ENCODE measurements at regions not wholly inside any gene's neighbourhood (a gene's known extent, or its start where the extent isn't known, plus 50 kb on each side); places are given as distances from the start of the nearest gene placed in this dataset.
"Not testable (repeated sequence)": the region's sequence is repeated elsewhere in the genome, so short reads cannot be mapped to it uniquely, and the experiment has no call there.

- DNase-seq: no peak
Measured at GRCh38 chr5:135110785-135111596, 77.0 kb upstream of the PITX1 start.

DNA sequence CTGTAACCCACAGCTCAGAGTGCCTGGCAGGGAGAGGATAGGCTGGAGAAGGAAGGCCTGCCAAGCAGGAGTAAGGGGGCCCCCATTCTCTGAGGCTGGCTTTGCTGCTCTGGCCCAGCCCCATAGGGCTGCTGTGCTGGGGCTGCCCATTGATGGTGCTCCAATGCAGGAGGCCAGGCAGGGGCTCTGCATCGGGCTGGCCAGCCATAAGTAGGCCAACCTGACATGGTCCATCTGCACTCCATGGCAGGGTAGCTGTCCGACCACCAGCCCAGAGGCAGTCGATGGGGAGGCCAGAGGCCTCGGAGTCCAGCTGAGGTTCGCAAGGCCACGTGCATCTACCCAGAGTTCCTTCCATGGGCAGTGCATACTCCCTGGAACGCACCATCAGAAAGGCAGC is 75.0 kb upstream of the PITX1 start:
- DNase-seq: no peak

DNA sequence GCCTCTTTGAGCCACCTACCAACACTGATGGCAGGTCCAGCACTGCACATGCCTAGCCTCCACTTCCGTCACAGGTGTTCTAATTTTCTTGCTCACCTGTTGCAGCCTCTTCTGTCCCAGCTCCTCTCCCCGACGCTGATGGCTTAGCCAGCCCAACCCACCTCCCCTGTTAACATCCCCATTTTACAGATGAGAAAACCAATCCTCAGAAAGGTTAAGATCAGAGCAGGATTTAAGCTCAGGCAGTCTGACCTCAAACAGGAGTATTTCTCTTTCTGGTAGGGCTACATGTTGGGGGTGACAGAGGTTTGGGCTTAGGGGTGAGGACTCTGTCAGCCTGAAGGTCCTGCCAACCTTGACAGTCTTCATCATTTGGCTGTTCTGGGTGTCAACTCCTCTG is 74.5 kb upstream of the PITX1 start:
- no peak for DNase-seq

- DNase-seq: no peak
Measured at GRCh38 chr5:135107986-135108385, 74.0 kb upstream of the PITX1 start.

GRCh38 chr5:135106610-135107471 is 72.8 kb upstream of the PITX1 start:
- no peak for DNase-seq

DNA sequence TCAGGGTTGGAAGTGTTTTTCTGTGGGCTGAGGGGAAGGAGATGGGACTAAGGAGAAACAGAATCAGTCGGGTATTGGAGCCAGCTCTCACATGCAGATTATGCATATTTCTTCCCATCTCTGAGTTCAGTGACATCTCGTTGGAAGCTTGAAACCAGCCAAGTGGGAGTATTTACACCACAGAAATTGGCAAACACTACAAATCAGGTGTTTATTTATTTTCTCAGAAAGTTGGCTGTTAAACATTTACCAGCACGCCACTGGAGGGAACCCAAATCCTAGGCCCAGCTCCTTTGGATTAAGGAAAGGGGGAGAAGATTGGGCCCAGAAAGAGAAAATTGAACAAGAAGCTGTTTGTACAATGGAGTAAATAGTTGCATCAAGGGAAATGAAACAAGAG is 72.1 kb upstream of the PITX1 start:
- no peak for DNase-seq

- DNase-seq: no peak
Measured at GRCh38 chr5:135105105-135105484, 71.1 kb upstream of the PITX1 start.

DNA sequence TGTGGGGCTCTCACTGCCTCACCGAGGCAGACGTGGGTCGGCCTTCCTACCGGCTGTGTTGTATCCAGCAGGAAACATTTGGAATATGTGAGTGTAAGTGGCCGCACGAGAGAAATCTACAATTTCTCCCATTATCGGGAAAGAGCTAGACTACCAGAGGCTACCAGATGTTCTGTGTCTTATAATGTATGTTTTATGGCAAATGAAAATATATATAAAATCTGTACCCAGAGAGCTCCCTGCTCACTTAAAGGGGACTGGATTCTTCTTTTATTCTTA is 69.5 kb upstream of the PITX1 start:
- DNase-seq: no peak

- no peak for DNase-seq
Measured at GRCh38 chr5:135102716-135103574, 68.9 kb upstream of the PITX1 start.

- no peak for DNase-seq
Measured at GRCh38 chr5:135100431-135100830, 66.4 kb upstream of the PITX1 start.

DNA sequence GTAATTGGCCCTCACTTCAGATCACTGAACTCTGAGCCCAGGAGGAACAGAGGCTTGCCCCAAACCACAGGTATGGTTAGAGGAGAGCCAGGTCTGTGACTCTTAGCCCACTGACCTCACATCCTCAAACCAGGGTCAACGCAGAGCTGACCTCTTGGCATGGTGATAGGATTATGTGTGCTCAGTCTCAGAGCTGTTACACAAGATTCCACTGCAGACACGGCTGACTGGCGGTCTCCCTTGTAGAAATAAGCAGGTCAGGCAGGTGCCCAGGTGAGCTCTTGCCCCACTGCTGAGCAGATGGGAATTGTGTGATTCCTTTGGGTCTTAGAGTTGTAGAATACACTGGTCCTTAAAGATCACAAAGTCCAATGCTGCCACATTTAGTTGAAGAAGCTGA is 66.0 kb upstream of the PITX1 start:
- no peak for DNase-seq

DNA sequence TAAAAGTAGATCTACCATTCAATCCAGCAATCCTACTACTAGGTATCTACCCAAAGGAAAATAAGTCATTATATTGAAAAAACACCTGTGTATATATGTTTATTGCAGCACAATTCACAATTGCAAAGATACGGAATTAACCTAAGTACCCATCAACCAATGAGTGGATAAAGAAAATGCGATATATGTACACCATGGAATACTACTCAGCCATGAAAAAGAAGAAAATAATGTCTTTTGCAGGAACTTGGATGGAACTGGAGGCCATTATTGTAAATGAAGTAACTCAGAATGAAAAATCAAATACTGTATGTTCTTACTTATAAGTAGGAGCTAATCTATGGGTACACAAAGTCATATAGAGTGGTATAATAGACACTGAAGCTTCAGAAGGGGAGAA is 63.4 kb upstream of the PITX1 start:
- DNase-seq: no peak

DNA sequence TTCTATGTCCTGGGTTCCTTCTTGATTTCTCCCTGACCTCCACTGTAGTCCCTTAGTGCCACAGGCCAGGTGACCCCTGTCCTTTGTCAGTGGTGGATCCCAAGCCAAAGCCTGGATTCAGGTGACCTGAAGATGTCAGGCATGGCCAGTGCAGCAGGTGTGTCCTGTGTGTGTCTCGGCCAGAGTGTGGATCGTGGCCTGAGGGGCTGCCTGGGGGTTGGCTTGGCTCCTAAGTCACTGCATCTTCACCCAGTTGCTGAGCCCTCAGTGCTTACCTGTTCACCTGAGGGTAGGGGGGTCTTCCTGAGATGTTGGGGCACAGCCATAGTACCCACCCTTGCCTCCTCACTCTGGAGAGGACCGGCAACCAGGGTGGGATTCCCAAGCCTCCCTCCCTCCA is 61.8 kb upstream of the PITX1 start:
- no peak for DNase-seq

DNA sequence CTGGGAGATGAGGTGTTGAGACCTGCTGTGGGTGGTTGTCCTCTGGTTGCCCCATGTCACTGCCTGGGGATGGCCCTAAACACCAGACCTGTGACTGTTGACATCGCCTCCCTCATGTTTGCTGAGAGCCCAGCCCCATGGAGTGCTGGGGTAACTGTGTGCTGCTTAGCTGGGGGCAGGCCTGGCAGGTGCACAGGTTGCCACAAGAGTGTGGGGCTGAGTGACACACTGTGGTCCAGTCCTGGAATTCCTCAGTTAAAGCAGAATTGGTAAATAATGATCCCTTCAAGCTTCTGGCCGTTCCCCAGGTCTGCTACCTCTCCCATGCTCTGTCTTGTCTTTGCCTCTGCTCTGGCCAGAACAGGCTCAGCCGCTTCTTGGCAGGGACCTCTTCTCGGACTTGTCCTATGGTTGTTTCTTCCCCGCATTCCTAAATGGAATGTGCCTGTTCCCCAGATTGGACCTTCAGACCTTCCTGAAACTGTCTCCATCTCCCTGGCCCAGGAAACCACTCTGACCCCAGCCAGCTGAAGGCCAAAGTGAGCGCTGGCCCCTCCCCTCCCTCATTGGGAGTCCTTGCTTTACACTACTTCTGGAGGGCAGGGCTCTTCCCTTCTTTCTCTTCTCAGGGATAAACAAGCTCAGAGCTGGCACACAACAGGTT is 61.2 kb upstream of the PITX1 start:
- DNase-seq: no peak

DNA sequence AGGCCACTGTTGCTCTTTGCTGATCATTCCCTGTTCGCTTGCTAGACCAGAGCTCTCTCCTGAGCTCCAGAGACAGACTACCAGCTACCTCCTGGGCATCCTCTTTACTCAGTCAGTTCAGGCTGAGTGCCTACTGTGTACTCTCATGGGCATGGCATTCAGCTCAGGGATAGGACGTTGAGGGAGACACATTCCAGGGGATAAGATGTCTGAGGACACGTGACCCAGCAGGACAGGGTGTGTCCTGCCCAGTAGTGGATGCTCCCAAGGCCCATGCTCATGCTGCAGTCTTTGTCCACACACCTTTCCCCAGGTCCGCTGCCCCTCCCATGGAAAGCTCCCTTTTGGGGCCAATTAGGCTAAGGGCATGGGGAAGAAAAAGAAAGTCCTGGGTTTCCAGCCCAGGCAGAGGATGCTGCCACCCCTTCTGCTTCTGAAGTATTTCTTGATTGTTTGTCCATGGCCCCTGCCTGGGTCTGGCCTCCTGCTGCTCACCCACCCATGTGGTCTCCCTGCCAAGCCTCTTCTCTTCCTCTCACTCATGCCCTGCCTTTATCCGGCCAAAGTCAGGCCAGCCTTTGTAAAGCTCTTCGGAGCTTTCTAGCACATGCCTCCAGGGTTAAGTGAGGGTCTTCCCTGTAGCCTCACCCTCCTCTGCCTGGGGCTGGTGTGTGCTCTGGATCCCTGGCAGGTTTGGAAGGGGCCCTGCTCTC is 60.5 kb upstream of the PITX1 start:
- no peak for DNase-seq

DNA sequence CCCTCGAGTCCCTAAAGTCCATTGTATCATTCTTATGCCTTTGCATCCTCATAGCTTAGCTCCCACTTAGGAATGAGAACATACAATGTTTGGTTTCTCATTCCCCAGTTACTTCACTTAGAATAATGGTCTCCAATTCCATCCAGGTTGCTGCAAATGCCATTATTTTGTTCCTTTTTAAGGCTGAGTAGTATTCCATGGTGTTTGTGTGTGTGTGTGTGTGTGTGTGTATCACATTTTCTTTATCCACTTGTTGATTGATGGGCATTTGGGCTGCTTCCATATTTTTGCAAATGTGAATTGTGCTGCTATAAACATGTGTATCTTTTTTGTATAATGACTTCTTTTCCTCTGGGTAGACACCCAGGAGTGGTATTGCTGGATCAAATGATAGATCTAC is 59.5 kb upstream of the PITX1 start:
- DNase-seq: not testable (repeated sequence)

- no peak for DNase-seq
Measured at GRCh38 chr5:135092476-135092875, 58.4 kb upstream of the PITX1 start.

GRCh38 chr5:135091286-135091685 is 57.3 kb upstream of the PITX1 start:
- no peak for DNase-seq

DNA sequence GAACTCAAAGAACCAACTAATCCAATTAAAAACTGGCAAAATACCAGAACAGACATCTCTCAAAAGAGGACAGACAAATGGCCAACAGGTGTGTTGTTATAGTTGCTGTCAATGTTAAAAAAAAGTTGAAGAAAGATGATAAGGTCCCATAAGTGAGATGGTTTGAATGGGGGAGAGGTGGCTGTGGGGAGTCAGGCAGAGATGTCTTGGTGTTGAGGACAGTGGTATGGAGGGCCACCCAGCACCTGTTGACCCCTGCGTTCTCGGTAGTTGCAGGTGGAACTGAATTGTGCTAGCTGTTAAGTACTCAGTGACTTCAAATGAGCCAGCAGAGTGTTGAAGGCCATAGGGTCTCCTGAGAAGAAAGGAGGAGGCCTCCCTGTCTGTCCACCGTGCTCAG is 55.9 kb upstream of the PITX1 start:
- no peak for DNase-seq

- DNase-seq: no peak
Measured at GRCh38 chr5:135088911-135089310, 54.9 kb upstream of the PITX1 start.

DNA sequence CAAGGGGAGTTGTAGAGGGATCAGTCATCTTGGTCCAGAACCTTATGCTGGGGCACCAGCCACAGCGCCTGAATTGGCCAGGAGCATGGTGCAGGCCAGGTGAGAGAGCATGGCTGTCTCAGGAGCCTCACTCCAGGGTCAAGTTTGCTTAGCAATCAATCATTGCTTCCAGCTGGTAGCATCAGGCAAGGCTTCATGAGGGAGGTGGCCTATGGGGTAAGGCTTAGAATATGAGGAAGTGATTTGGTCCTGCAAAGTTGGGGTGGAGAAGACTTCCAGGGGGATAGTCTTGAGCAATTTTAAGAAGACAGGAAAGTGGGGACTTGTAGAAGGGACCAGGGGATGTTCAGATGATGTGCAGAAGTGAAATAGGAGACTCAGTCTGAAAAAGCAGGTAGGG is 53.9 kb upstream of the PITX1 start:
- DNase-seq: no peak

All from cerebellar nuclear complex (tissue), 1 donor.